ENCODE measurements at regions not wholly inside any gene's neighbourhood (a gene's known extent, or its start where the extent isn't known, plus 50 kb on each side); places are given as distances from the start of the nearest gene placed in this dataset.

DNA sequence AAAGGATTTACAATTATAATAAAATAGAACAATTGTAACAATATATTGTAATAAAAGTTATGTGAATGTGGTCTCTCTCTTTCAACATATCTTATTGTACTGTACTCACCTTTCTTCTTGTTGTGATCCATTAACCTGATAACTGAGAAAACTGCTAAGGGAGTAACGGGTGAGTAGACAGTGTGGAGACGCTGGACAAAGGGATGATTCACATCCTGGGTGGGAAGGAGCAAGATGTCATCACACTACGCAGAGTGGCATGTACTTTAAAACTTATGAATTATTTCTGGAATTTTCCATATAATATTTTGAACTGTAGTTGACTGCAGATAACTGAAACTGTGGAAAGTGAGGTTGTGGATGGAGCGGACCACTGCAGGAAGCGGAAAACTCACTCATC lies 91.2 kb upstream of the PLPP4 start:
- no peak overlapping the region for H3K4me3 Mint-ChIP-seq
- peaks cover 46% of the 10 kb centered on the region for H3K27me3 Mint-ChIP-seq (ENCODE audit: low read depth)
- TF ChIP-seq, protein P1, sequence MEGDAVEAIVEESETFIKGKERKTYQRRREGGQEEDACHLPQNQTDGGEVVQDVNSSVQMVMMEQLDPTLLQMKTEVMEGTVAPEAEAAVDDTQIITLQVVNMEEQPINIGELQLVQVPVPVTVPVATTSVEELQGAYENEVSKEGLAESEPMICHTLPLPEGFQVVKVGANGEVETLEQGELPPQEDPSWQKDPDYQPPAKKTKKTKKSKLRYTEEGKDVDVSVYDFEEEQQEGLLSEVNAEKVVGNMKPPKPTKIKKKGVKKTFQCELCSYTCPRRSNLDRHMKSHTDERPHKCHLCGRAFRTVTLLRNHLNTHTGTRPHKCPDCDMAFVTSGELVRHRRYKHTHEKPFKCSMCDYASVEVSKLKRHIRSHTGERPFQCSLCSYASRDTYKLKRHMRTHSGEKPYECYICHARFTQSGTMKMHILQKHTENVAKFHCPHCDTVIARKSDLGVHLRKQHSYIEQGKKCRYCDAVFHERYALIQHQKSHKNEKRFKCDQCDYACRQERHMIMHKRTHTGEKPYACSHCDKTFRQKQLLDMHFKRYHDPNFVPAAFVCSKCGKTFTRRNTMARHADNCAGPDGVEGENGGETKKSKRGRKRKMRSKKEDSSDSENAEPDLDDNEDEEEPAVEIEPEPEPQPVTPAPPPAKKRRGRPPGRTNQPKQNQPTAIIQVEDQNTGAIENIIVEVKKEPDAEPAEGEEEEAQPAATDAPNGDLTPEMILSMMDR (IDR thresholded peaks at IDR 0.05; ENCODE audit: unreplicated experiment in 3 of 3): no peak

DNA sequence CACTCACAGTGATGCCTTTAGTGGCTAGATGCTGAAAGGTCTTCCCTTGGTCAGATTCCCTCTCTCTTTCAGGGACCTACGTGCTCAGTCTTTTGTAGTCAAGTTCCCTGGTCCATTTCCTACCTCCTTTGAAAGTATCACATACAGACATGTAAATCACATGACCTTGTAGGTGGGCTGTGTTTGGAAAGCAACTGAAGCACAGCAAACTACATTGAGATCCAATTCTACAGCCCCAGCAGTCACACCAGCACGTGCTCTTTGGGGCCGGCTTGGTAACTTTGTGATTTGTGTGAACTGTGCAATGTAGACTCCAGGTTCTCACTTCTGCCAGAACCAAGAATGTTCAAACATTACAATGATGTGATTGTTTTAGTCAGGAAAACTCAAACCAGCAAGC lies 89.7 kb upstream of the PLPP4 start:
- peaks cover 46% of the 10 kb centered on the region for H3K27me3 Mint-ChIP-seq (ENCODE audit: low read depth)
- H3K27ac Mint-ChIP-seq: no peak overlapping the region
- TF ChIP-seq, protein P1 (IDR thresholded peaks at IDR 0.05; ENCODE audit: unreplicated experiment in 3 of 3): no peak
- H3K9me3 Mint-ChIP-seq: no peaks in the 10 kb centered on the region
- H3K4me1 Mint-ChIP-seq: no peaks in the 10 kb centered on the region
- H3K4me3 Mint-ChIP-seq: no peak overlapping the region
- H3K36me3 Mint-ChIP-seq (ENCODE audit: low read depth): no peaks in the 10 kb centered on the region

More for the DNA sequence above, 91.2 kb upstream of the PLPP4 start:
- no peaks in the 10 kb centered on the region for H3K4me1 Mint-ChIP-seq
- H3K27ac Mint-ChIP-seq: no peak overlapping the region
- H3K36me3 Mint-ChIP-seq (ENCODE audit: low read depth): no peaks in the 10 kb centered on the region
- no peaks in the 10 kb centered on the region for H3K9me3 Mint-ChIP-seq

DNA sequence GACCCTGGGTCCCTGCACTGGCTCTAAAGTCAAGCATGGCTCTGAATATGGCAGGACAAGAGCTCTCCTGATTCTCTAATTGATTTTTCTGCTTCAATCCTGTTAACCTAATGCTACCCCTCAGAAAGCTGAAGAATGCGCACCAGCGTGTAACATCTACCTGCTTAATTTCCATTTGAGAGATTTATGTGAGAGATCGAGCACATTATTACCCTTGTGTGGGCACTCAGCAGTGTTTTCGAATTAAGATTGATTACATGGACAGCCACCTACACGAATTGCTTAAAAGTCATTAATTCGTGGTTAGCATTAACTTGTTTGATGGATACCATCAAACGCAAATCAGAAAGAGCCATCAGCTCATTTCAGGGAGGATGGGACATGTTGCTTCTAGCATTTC lies 88.7 kb upstream of the PLPP4 start:
- Mint-ChIP-seq H3K4me3 (no peak overlapping the region), H3K4me1 (no peaks in the 10 kb centered on the region), H3K27me3 (ENCODE audit: low read depth) (peaks cover 44% of the 10 kb centered on the region), H3K27ac (no peak overlapping the region), H3K9me3 (no peaks in the 10 kb centered on the region), H3K36me3 (ENCODE audit: low read depth) (no peaks in the 10 kb centered on the region)
- TF ChIP-seq, protein P1 (IDR thresholded peaks at IDR 0.05; ENCODE audit: unreplicated experiment in 3 of 3): no peak

DNA sequence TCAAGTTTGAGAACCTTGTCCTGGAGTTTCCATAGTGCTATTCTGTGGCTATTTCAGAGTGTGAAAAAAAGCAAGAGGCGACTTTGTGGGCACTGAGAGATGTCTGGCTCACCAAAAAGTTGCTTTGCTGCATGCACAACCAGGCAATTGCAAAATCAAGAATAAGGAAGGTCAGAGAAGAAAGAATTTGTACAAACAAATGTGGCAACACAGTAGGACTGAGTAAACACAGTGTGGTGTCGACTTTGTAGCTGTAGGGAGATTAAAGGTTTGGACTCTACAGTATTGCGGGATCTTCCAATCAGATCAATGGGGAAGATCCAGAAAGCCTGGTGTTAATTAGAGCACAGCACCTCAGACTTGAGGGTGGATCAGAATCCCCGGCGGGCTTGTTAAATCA lies 88.1 kb upstream of the PLPP4 start:
- H3K4me3 Mint-ChIP-seq: no peak overlapping the region
- no peaks in the 10 kb centered on the region for H3K36me3 Mint-ChIP-seq (ENCODE audit: low read depth)
- H3K9me3 Mint-ChIP-seq: no peaks in the 10 kb centered on the region
- H3K27ac Mint-ChIP-seq: no peak overlapping the region
- TF ChIP-seq, protein P1 (IDR thresholded peaks at IDR 0.05; ENCODE audit: unreplicated experiment in 3 of 3): no peak
- peaks cover 43% of the 10 kb centered on the region for H3K27me3 Mint-ChIP-seq (ENCODE audit: low read depth)
- H3K4me1 Mint-ChIP-seq: no peaks in the 10 kb centered on the region

DNA sequence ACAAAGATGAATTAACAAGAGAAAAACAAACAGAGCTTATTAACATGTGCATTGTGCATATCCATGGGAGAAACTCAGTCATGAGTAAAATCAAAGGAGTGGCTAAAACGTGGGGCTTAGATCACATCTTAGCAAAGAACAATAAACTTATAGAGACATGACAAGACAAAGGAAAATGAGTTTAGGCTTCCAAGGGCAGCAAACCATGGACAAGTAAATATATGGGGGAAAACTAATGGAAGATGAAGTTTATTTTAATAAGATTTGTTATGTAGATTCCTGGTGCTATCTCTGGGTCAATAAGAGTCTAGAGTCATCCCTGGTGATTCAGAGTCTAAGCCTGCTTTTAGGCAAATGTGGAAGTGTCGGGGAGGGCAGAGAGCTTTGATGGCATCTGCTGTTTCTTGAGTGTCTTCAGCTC lies 87.2 kb upstream of the PLPP4 start:
- TF ChIP-seq, protein P1 (IDR thresholded peaks at IDR 0.05; ENCODE audit: unreplicated experiment in 3 of 3): no peak

DNA sequence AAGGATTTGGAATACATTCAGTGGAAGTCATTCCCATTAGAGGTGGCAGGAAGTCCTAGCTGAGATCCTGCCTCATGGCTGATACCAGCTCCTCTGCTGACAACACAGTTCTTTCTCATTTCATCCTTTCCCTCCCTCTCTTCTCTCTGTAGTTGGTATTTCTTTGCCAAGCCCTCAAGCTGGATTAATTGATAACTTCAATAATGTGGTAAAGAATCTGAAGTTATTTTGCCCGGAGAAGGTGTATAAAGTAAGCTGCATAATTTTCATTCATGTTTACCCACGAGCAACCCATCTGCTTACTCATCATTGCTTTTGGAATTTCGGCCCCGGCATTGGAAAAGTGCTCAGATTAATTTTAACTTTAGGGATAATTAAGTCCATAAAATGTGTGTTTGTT lies 85.2 kb upstream of the PLPP4 start:
- no peaks in the 10 kb centered on the region for H3K9me3 Mint-ChIP-seq
- no peak overlapping the region for H3K27ac Mint-ChIP-seq
- TF ChIP-seq, protein P1 (IDR thresholded peaks at IDR 0.05; ENCODE audit: unreplicated experiment in 3 of 3): no peak
- H3K27me3 Mint-ChIP-seq (ENCODE audit: low read depth): peaks cover 35% of the 10 kb centered on the region
- no peaks in the 10 kb centered on the region for H3K4me1 Mint-ChIP-seq
- no peak overlapping the region for H3K4me3 Mint-ChIP-seq
- no peaks in the 10 kb centered on the region for H3K36me3 Mint-ChIP-seq (ENCODE audit: low read depth)

More for the DNA sequence above, 87.2 kb upstream of the PLPP4 start:
- Mint-ChIP-seq H3K4me3 (no peak overlapping the region), H3K27me3 (ENCODE audit: low read depth) (peaks cover 39% of the 10 kb centered on the region), H3K9me3 (no peaks in the 10 kb centered on the region), H3K4me1 (no peaks in the 10 kb centered on the region), H3K27ac (no peak overlapping the region), H3K36me3 (ENCODE audit: low read depth) (no peaks in the 10 kb centered on the region)
